DOHH2 (cell line): ENCODE measurements at regions not wholly inside any gene's neighbourhood (a gene's known extent, or its start where the extent isn't known, plus 50 kb on each side); places are given as distances from the start of the nearest gene placed in this dataset.

Experiments
- H3F3A ChIP-seq: fragments of 200-600 bp; sonication (generic), shearing (Covaris generic); 2 replicates; pipeline ENCODE4 v1.6.0; 2016; ENCODE audit warnings: antibody characterized with exemption, mild to moderate bottlenecking; ENCODE audit not compliant: control insufficient read depth, insufficient read depth
- H3K27ac ChIP-seq: fragments of 200-600 bp; sonication (generic); 2 replicates; pipeline ENCODE4 v1.5.1; 2014; ENCODE audit warnings: low read depth, mild to moderate bottlenecking, low read length, moderate library complexity
- H3K27me3 ChIP-seq: fragments of 200-600 bp; sonication (generic); 2 replicates; pipeline ENCODE4 v1.6.1; 2014; ENCODE audit warnings: mild to moderate bottlenecking, low read length, mixed read lengths; ENCODE audit not compliant: control insufficient read depth
- H3K36me3 ChIP-seq: fragments of 200-600 bp; sonication (generic); 2 replicates; pipeline ENCODE4 v1.6.1; 2014; ENCODE audit warnings: mild to moderate bottlenecking, low read length, moderate library complexity, mixed read lengths; ENCODE audit not compliant: control insufficient read depth
- H3K4me1 ChIP-seq: fragments of 200-600 bp; sonication (generic); 2 replicates; pipeline ENCODE4 v1.6.1; 2014; ENCODE audit warnings: mild to moderate bottlenecking, low read length, mixed read lengths; ENCODE audit not compliant: control insufficient read depth
- H3K4me2 ChIP-seq: fragments of 200-600 bp; sonication (generic); 2 replicates; pipeline ENCODE4 v1.6.0; 2014; ENCODE audit warnings: mild to moderate bottlenecking, low read length, moderate library complexity
- H3K4me3 ChIP-seq: fragments of 200-600 bp; sonication (generic); 2 replicates; pipeline ENCODE4 v1.5.1; 2014; ENCODE audit warnings: mild to moderate bottlenecking, low read length, mixed read lengths
- H3K79me2 ChIP-seq: fragments of 200-600 bp; sonication (generic); 2 replicates; pipeline ENCODE4 v1.6.1; 2014; ENCODE audit warnings: mild to moderate bottlenecking, low read length, mixed read lengths; ENCODE audit not compliant: control insufficient read depth
- H3K9me2 ChIP-seq: fragments of 200-600 bp; sonication (generic); replicated peaks from 2 replicates; pipeline ENCODE4 v1.6.1; 2014; ENCODE audit warnings: mild to moderate bottlenecking, low read length, mixed read lengths; ENCODE audit not compliant: control insufficient read depth
- H3K9me3 ChIP-seq: fragments of 200-600 bp; sonication (generic); 2 replicates; pipeline ENCODE4 v1.6.1; 2014; ENCODE audit warnings: antibody characterized with exemption, low read length, mixed read lengths; ENCODE audit not compliant: control insufficient read depth, insufficient read depth
- H4K20me1 ChIP-seq: fragments of 200-600 bp; sonication (generic); 2 replicates; pipeline ENCODE4 v1.6.0; 2014; ENCODE audit warnings: low read depth, mild to moderate bottlenecking, antibody characterized with exemption, low read length, moderate library complexity; ENCODE audit not compliant: control insufficient read depth, insufficient read depth
- EZH2phosphoT487 ChIP-seq: fragments of 200-600 bp; sonication (generic); IDR thresholded peaks from 2 replicates; pipeline ENCODE4 v1.6.1; 2017; ENCODE audit warnings: borderline replicate concordance, mild to moderate bottlenecking, antibody characterized with exemption, low read length, moderate library complexity, mixed read lengths
- TF ChIP-seq, protein P1 (sequence below): fragments of 200-600 bp; sonication (generic); IDR thresholded peaks from one replicate; pipeline ENCODE4 v1.5.1; 2014; ENCODE audit warnings: antibody characterized with exemption, mild to moderate bottlenecking, low read depth, low read length; ENCODE audit not compliant: poor library complexity, severe bottlenecking

GRCh38 chr5:63170486-63170885 is 591.9 kb downstream of the LRRC70 start:
- no peaks in the 10 kb centered on the region for H4K20me1 ChIP-seq
- TF ChIP-seq, protein P1, sequence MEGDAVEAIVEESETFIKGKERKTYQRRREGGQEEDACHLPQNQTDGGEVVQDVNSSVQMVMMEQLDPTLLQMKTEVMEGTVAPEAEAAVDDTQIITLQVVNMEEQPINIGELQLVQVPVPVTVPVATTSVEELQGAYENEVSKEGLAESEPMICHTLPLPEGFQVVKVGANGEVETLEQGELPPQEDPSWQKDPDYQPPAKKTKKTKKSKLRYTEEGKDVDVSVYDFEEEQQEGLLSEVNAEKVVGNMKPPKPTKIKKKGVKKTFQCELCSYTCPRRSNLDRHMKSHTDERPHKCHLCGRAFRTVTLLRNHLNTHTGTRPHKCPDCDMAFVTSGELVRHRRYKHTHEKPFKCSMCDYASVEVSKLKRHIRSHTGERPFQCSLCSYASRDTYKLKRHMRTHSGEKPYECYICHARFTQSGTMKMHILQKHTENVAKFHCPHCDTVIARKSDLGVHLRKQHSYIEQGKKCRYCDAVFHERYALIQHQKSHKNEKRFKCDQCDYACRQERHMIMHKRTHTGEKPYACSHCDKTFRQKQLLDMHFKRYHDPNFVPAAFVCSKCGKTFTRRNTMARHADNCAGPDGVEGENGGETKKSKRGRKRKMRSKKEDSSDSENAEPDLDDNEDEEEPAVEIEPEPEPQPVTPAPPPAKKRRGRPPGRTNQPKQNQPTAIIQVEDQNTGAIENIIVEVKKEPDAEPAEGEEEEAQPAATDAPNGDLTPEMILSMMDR, result no peak
- no peak for TF ChIP-seq EZH2phosphoT487

DNA sequence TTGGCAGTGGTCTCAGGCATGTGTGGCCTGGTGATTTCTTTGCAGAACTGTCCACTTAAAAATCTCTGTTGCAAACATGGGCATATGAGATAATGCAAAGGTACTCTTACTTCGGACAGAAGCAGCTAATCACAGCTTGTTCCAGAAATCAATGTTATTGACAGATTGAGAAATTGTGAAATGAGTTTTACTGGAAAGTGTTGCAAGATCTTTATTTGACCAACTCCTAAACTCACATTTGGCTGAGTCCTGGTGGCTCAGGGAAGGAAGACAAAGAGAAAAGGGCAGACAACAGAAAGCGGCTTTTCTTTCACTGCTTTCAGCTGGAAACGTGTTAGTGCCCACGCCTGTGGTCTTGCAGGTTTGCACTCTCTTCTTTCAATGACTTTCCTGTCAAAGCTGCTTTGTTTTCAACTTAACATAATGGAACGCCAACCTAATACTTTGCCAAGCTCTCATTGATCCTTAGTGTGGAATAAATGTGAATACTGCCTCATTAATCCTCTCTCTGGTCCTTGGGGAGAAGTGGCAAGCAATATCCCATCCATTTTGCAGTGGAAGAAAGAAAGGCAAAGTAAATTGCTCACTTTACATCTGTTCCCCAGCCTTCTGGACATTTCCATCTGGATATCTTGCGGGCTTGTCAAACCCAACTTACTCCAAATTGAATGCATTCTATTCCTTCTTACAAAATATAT is 586.4 kb downstream of the LRRC70 start:
- H3K4me3 ChIP-seq, result no peak overlapping the region
- H3F3A ChIP-seq, result no peaks in the 10 kb centered on the region
- H3K9me2 ChIP-seq, result no peaks in the 10 kb centered on the region
- no peak overlapping the region for H3K27ac ChIP-seq
- TF ChIP-seq, protein P1, result no peak
- TF ChIP-seq EZH2phosphoT487, result no peak
- H3K36me3 ChIP-seq, result no peaks in the 10 kb centered on the region
- H3K9me3 ChIP-seq, result no peaks in the 10 kb centered on the region
- H3K4me1 ChIP-seq, result no peaks in the 10 kb centered on the region
- no peak overlapping the region for H3K4me2 ChIP-seq
- H3K27me3 ChIP-seq, result no peaks in the 10 kb centered on the region
- H3K79me2 ChIP-seq, result no peaks in the 10 kb centered on the region
- no peaks in the 10 kb centered on the region for H4K20me1 ChIP-seq

More at GRCh38 chr5:63170486-63170885, 591.9 kb downstream of the LRRC70 start:
- Histone ChIP-seq H3K4me3 (no peak overlapping the region), H3K9me3 (no peaks in the 10 kb centered on the region), H3K27me3 (no peaks in the 10 kb centered on the region), H3K4me1 (no peaks in the 10 kb centered on the region), H3K9me2 (no peaks in the 10 kb centered on the region), H3K27ac (no peak overlapping the region), H3K4me2 (no peak overlapping the region), H3F3A (no peaks in the 10 kb centered on the region), H3K79me2 (no peaks in the 10 kb centered on the region), H3K36me3 (no peaks in the 10 kb centered on the region)

DNA sequence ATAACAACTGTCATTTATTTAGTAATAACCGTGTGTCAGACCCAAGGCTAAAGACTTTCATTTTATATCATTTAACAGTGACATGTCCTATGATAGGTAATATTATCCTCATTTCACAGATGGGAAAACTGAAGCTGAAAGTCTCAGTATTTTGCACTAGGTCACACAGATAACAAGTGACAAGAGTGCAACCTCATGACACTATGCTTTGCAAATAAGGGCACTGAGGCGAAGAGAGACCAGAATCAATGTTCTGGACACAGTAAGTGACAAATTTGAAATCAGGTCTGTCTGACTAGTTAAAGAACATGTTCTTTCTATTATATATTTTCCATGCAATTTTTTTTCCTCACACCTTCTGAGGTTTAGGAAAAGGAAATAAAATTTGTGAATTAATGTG is 585.7 kb downstream of the LRRC70 start:
- TF ChIP-seq, protein P1, result no peak
- no peak for TF ChIP-seq EZH2phosphoT487
- no peaks in the 10 kb centered on the region for H4K20me1 ChIP-seq
- no peaks in the 10 kb centered on the region for H3F3A ChIP-seq

More for the DNA sequence above, 585.7 kb downstream of the LRRC70 start:
- H3K4me2 ChIP-seq, result no peak overlapping the region
- H3K4me3 ChIP-seq, result no peak overlapping the region
- no peaks in the 10 kb centered on the region for H3K79me2 ChIP-seq
- H3K9me3 ChIP-seq, result no peaks in the 10 kb centered on the region
- no peaks in the 10 kb centered on the region for H3K9me2 ChIP-seq
- H3K27ac ChIP-seq, result no peak overlapping the region
- H3K36me3 ChIP-seq, result no peaks in the 10 kb centered on the region
- H3K4me1 ChIP-seq, result no peaks in the 10 kb centered on the region
- H3K27me3 ChIP-seq, result no peaks in the 10 kb centered on the region
